ENCODE measurements at regions not wholly inside any gene's neighbourhood (a gene's known extent, or its start where the extent isn't known, plus 50 kb on each side); places are given as distances from the start of the nearest gene placed in this dataset.

DNA sequence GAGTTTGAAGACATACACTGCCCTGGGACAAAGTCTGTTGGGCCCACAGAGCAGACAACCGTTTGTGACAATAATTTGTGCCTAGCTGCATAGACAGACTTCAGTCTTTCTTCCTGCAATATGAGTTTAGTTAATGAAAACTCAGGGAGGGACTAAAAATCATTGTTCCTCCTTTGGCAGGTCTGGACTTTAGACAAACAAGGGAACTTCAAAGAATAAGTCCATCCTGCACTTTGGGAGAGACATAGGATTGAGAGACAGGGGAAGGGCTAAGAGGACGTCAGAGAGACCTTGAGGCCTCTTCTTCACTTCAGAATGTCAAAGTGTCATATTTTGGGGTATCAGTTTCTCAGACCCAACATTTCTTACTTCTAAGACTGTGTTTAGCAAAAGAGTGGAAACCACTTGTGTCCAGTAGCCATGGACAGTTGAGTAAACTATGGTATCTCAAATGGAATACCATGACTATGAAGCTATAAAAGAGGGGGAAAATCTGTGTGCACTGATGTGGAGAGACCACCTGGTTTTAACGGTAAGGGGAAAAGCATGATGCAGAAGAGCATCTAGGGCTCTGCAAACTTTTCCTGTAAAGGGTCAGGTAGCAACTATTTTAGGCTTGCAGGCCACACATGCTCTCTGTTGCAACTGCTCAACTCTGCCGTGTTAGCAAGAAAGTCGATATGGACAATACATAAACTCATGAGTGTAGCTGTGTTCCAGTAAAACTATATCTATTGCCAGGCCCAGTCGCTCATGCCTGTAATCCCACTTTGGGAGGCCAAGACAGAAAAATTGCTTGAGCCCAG, 217.8 kb upstream of the SH3BP4 start:
- TF ChIP-seq, protein P1, sequence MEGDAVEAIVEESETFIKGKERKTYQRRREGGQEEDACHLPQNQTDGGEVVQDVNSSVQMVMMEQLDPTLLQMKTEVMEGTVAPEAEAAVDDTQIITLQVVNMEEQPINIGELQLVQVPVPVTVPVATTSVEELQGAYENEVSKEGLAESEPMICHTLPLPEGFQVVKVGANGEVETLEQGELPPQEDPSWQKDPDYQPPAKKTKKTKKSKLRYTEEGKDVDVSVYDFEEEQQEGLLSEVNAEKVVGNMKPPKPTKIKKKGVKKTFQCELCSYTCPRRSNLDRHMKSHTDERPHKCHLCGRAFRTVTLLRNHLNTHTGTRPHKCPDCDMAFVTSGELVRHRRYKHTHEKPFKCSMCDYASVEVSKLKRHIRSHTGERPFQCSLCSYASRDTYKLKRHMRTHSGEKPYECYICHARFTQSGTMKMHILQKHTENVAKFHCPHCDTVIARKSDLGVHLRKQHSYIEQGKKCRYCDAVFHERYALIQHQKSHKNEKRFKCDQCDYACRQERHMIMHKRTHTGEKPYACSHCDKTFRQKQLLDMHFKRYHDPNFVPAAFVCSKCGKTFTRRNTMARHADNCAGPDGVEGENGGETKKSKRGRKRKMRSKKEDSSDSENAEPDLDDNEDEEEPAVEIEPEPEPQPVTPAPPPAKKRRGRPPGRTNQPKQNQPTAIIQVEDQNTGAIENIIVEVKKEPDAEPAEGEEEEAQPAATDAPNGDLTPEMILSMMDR (IDR thresholded peaks at IDR 0.05; ENCODE audit: low read depth, low read length) = no peak
- no peak for DNase-seq (ENCODE audit: extremely low read depth, low read depth)

DNA sequence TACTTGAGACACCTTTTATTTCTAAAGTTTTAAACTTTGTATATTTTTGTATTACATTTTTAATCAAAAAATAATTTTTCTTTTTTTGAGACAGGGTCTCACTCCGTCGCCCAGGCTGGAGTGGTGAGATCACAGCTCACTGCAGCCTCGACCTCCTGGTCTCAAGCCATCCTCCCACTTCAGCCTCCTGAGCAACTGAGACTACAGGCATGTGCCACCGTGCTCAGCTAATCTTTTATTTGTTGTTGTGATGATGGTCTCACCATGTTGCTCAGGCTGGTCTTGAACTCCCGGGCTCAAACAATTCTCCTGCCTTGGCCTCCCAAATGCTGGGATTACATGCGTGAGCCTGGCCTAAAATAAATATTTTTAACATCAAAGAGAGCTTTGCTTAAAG, 218.7 kb upstream of the SH3BP4 start:
- DNase-seq (ENCODE audit: extremely low read depth, low read depth) = no peak
- TF ChIP-seq, protein P1 (IDR thresholded peaks at IDR 0.05; ENCODE audit: low read depth, low read length) = no peak

DNA sequence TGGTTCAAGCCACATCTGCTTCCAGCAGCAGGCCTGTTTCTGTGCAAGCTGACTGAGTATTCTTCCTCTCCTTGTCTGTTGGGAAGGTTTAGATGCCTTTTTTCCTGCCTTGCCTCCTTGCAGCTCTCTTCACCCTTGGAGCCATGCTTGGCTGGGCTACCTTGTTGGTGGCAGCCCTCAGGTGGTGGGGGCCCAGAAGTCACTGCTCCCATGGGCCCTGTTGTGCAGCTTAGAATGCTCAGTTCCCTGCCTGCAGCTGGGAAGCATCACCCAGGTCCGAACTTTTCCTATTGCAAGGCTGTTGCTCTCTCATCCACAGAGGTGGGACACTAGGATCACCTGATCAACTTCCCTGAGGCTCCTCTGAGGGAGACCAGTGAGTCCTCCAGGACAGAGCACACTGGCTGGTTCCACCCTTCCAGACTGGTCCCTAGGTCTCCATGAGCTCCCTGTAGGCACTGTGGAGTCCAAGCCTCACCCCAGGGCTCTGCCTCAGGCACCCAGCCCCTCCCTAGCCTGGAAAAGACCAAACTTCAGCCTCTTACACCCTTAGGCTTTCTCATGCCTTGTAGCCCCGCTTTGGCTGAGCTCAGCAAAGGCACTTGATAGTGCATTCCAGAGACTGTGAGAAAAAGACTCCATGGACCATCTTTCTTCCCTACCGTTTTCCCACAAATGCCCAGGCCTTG, 219.3 kb upstream of the SH3BP4 start:
- DNase-seq (ENCODE audit: extremely low read depth, low read depth) = no peak
- TF ChIP-seq, protein P1 (IDR thresholded peaks at IDR 0.05; ENCODE audit: low read depth, low read length) = no peak

DNA sequence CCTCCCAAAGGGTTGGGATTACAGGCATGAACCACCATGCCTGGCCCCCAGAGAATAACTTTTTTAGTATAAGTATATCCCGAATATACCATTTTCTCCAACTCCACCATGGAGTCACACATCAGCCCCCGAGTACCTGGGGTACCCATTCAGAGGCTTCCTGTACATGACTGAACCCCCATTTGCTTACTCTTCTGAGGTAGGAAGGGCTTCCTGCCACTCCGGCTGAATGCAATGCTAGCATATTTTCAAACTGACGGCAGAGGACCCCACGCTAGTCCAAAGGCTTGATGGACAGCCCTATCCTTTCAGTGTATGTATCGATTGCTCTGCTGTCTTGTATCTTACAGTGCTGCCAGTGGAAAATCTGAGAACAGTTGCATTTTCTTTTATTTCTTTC, 220.6 kb upstream of the SH3BP4 start:
- no peak for DNase-seq (ENCODE audit: extremely low read depth, low read depth)
- TF ChIP-seq, protein P1 (IDR thresholded peaks at IDR 0.05; ENCODE audit: low read depth, low read length) = no peak

DNA sequence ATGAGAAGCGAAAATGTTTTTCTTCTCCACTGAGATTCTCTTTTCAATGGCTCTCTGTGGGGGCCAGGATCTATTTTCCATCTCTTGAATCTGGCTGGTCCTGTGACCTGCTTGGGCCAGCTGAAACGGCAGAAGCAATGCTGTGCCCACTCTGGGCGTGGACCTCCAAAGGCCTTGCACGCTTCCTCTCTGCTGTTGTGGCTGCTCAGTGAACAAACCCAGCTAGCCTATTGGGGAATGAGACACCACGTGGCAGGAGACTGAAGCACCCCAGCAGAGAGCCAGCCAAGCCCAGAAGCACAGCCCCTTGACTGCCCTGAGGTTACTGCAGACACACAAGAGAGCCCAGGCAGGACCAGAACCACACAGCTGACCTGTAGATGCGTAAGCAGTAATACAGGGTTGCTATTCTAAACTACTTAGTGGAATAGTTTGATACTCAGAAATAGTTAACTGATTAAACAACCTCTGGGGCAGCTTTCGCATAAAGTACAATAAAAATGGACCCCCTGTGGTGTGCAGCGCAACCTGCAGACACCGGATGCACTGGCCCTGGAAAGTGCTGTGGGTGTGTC, 221.7 kb upstream of the SH3BP4 start:
- TF ChIP-seq, protein P1 (IDR thresholded peaks at IDR 0.05; ENCODE audit: low read depth, low read length) = no peak
- no peak for DNase-seq (ENCODE audit: extremely low read depth, low read depth)

DNA sequence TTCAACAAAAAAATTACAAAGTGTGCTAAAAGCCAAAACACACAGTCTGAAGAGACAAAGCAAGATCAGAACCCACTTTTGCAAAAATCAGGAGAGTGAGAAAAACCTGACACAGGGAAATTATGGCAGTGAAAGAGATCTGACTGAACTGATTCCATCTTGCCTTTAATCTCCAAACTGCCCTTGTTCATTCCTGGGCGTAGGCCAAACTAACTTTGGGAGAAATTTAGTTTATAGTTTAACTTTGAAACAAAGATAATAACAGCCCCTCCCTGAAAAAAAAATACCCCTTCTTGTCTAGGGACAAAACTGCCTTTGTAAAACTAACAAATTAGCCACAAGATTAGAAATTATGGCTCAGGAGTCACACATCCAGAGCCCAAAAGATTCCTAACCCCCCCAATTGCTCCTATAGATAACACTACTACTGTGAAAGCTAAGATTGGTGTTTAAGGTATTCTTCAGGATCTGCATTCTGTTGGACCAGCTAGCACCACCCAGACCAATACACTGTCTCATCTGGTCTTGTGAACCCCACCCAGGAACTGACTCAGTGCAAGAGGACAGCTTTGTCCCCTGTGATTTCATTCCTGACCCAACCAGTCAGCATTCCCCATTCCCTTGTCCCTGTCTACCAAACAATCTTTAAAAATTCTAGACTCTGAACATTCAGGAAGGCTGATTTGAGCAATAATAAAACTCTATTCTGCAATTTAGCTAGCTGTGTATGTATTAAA, 226.1 kb upstream of the SH3BP4 start:
- TF ChIP-seq, protein P1 (IDR thresholded peaks at IDR 0.05; ENCODE audit: low read depth, low read length) = no peak
- DNase-seq (ENCODE audit: extremely low read depth, low read depth) = no peak
